Thymus (tissue), 11 donors: ENCODE measurements at regions not wholly inside any gene's neighbourhood (a gene's known extent, or its start where the extent isn't known, plus 50 kb on each side); places are given as distances from the start of the nearest gene placed in this dataset.

ENCODE experiments used
- DNase-seq, 9 donors: peaks; one replicate each; pipeline ENCODE4 v3.0.0-alpha.2; 2013; ENCODE audit warnings: low spot score in 9 of 9, low read depth in 6 of 9, missing footprints in 1 of 9
- H3K27ac ChIP-seq, 2 donors: one replicate each; pipeline ENCODE4 v1.5.1; 2013; ENCODE audit warnings: control low read depth in 1 of 2, low read depth in 1 of 2, low read length in 1 of 2, mild to moderate bottlenecking in 1 of 2, moderate library complexity in 1 of 2
- H3K27me3 ChIP-seq, 2 donors: one replicate each; pipeline ENCODE4 v1.5.1; 2013; ENCODE audit warnings: low read length in 1 of 2; ENCODE audit not compliant: control insufficient read depth in 2 of 2, insufficient read depth in 1 of 2
- H3K36me3 ChIP-seq, 2 donors: one replicate each; pipeline ENCODE4 v1.5.1; 2013; ENCODE audit warnings: low read length in 1 of 2, mild to moderate bottlenecking in 1 of 2, moderate library complexity in 1 of 2; ENCODE audit not compliant: control insufficient read depth in 2 of 2, insufficient read depth in 2 of 2
- H3K4me1 ChIP-seq, 2 donors: one replicate each; pipeline ENCODE4 v1.5.1; 2013; ENCODE audit warnings: low read length in 2 of 2; ENCODE audit not compliant: control insufficient read depth in 2 of 2, insufficient read depth in 2 of 2
- H3K4me3 ChIP-seq, 2 donors: one replicate each; pipeline ENCODE4 v1.5.1; 2013; ENCODE audit warnings: low read length in 2 of 2, control low read depth in 1 of 2, mild to moderate bottlenecking in 1 of 2
- H3K9me3 ChIP-seq, 2 donors: one replicate each; pipeline ENCODE4 v1.5.1; 2013; ENCODE audit warnings: low read length in 1 of 2, mild to moderate bottlenecking in 1 of 2; ENCODE audit not compliant: control insufficient read depth in 2 of 2, insufficient read depth in 1 of 2
- WGBS: extraction: QIAGEN DNeasy Blood & Tissue Kit; methylation state at CpG from one replicate; pipeline ENCODE4 v1.1.7; 2013; 5-methylcytosine and 5-hydroxymethylcytosine counted together
- donor health status: healthy.

- Histone ChIP-seq H3K27me3 (no peaks in the 10 kb centered on the region), H3K4me3 (no peak overlapping the region), H3K9me3 (no peaks in the 10 kb centered on the region), H3K4me1 (no peaks in the 10 kb centered on the region), H3K36me3 (no peaks in the 10 kb centered on the region), H3K27ac (no peak overlapping the region)
- WGBS = 96% methylated on average over 3 of the region's 3 CpGs
- DNase-seq = no peak
Observed at GRCh38 chr7:156419782-156420181, 220.8 kb upstream of the RNF32 start.

- Histone ChIP-seq H3K4me1 (no peaks in the 10 kb centered on the region), H3K9me3 (no peaks in the 10 kb centered on the region), H3K27ac (no peak overlapping the region), H3K27me3 (no peaks in the 10 kb centered on the region), H3K4me3 (no peak overlapping the region), H3K36me3 (no peaks in the 10 kb centered on the region)
- DNase-seq = no peak
- WGBS = 97% methylated on average over 11 of the region's 11 CpGs
Observed at GRCh38 chr7:156402255-156402654, 238.3 kb upstream of the RNF32 start.

DNA sequence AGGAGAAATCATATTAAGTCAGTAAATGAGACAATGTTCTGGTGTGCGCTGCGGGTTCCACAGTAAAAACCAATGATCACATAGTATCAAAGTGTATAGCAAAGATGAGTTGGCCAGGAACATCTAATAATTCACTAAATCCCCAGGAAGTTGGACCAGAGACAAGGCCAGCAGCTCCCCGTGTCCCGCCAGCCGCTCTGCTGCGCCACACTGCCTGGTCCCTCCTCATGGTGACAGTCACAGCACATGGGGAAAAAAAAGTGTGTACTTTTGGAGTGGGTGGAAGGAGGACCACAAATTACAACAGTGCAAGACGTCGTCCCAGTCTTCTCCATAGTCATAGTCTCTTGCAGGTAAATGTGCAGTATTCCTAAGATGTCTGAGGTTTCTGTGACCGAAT lies 239.0 kb upstream of the RNF32 start:
- Histone ChIP-seq H3K4me3 (no peak overlapping the region), H3K9me3 (no peaks in the 10 kb centered on the region), H3K27ac (no peak overlapping the region), H3K36me3 (no peaks in the 10 kb centered on the region), H3K4me1 (no peaks in the 10 kb centered on the region), H3K27me3 (no peaks in the 10 kb centered on the region)
- DNase-seq = no peak
- 95% methylated on average over 9 of the region's 9 CpGs for WGBS

DNA sequence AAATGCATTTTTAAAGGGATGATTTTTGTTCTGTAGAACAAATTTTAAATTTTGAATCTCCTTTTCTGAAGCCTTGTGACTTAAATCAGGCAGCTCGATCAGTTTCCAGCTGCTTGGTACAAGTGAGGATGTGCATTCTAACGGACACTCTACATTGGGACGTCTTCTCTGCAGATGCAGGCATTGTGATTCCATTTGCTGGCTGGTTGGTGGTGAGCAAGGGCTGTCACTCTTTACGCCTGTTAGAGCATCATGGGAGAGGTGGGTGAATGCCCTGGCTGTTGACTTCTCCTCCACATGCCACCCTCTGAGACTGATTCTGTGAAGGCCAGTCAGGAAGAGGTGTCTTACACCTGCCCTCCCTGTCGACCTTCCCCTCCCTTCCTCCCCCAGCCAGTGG lies 240.5 kb upstream of the RNF32 start:
- H3K27ac ChIP-seq = no peak overlapping the region
- H3K9me3 ChIP-seq = no peaks in the 10 kb centered on the region
- H3K4me1 ChIP-seq = no peaks in the 10 kb centered on the region
- no peak for DNase-seq
- no peak overlapping the region for H3K4me3 ChIP-seq
- WGBS = 78% methylated on average over 5 of the region's 5 CpGs
- no peaks in the 10 kb centered on the region for H3K36me3 ChIP-seq
- no peaks in the 10 kb centered on the region for H3K27me3 ChIP-seq

- no peaks in the 10 kb centered on the region for H3K4me1 ChIP-seq
- no peak overlapping the region for H3K27ac ChIP-seq
- H3K36me3 ChIP-seq = no peaks in the 10 kb centered on the region
- DNase-seq = no peak
- WGBS = 87% methylated on average over 19 of the region's 19 CpGs
- H3K27me3 ChIP-seq = no peaks in the 10 kb centered on the region
- H3K4me3 ChIP-seq = no peak overlapping the region
- no peaks in the 10 kb centered on the region for H3K9me3 ChIP-seq
Observed at GRCh38 chr7:156397249-156397648, 243.3 kb upstream of the RNF32 start.

DNA sequence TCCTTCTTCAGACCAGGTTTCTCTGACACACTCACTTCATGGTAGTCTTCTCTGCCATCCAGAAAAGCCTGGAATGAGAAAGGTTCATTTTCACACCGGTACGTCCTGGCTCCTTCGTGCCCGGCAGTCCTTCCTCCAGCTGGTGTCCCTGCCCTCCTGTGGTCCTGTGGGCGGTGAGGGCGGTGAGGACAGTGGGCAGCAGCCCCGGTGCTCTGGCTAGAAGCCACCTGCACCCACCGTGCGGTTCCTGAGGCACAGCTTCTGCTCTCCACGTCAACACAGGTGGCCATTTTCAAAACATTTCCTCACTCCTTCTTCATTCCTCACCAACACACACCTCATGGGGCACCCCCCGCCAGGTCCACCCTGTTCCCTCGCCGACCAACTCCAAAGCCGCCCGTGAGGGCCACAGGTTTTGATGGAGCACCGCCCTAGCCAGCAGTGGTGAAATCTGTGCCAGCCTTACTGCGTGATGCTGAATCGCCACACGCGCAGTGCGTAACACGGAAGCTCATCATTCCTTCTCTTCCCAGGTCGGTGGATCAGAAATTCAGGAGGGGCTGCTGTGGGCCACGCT lies 251.4 kb upstream of the RNF32 start:
- no peak overlapping the region for H3K4me3 ChIP-seq
- 93% methylated on average over 24 of the region's 24 CpGs for WGBS

GRCh38 chr7:156386097-156386496 lies 254.5 kb upstream of the RNF32 start:
- Histone ChIP-seq H3K36me3 (no peaks in the 10 kb centered on the region), H3K4me1 (no peaks in the 10 kb centered on the region), H3K9me3 (no peaks in the 10 kb centered on the region), H3K4me3 (no peak overlapping the region), H3K27me3 (peaks cover 0 to 3% of the 10 kb centered on the region in 2 donors), H3K27ac (no peak overlapping the region)
- 16% methylated on average over 6 of the region's 6 CpGs for WGBS
- DNase-seq = no peak

More for the DNA sequence above, 251.4 kb upstream of the RNF32 start:
- DNase-seq = no peak
- H3K4me1 ChIP-seq = no peaks in the 10 kb centered on the region
- no peak overlapping the region for H3K27ac ChIP-seq
- H3K27me3 ChIP-seq = peaks cover 0 to 3% of the 10 kb centered on the region in 2 donors
- no peaks in the 10 kb centered on the region for H3K9me3 ChIP-seq
- no peaks in the 10 kb centered on the region for H3K36me3 ChIP-seq

DNA sequence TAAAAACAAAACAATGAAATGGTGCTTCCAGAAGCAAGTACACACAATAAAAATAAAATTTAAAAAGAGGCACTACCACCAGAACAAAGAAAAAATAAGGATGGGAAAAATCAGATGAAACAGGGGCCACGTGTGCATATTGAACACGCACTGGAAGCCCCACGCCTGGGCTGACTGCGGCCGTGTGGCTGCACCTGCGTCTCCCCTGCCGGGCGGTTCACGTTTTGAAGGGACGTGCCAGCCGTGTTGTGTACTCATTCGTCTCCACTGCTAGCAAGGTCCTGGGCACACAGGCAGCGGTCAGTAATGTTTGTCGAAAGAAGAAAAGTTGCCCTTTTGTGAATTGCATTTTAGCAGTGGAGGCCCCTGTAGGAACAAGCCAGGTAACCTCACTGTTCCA lies 255.9 kb upstream of the RNF32 start:
- peaks cover 0 to 3% of the 10 kb centered on the region in 2 donors for H3K27me3 ChIP-seq
- H3K4me3 ChIP-seq = no peak overlapping the region
- no peak for DNase-seq
- no peaks in the 10 kb centered on the region for H3K36me3 ChIP-seq
- H3K27ac ChIP-seq = no peak overlapping the region
- H3K9me3 ChIP-seq = no peaks in the 10 kb centered on the region
- no peaks in the 10 kb centered on the region for H3K4me1 ChIP-seq
- WGBS = 94% methylated on average over 14 of the region's 14 CpGs

DNA sequence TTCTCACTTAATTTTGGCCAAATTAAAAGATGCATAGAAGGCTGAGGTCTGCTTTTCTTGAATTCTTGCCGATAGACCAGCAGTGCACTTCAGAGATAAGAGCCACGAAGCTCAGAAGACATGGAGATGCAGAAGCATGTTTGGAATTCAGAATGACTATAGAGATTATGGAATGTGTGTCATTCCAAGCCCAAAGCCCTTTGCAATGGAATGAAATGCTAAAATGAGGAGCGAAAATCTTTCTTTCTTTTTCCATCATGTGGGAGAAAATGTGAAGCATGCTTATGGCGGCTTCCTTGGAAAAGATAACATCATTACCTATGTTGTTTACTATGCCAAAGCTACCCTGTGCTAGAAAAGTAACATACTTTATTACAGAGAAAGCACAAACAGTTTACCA lies 257.0 kb upstream of the RNF32 start:
- H3K4me3 ChIP-seq = no peak overlapping the region
- H3K4me1 ChIP-seq = no peaks in the 10 kb centered on the region
- peaks cover 0 to 3% of the 10 kb centered on the region in 2 donors for H3K27me3 ChIP-seq
- H3K27ac ChIP-seq = no peak overlapping the region
- DNase-seq = no peak
- H3K36me3 ChIP-seq = no peaks in the 10 kb centered on the region
- H3K9me3 ChIP-seq = no peaks in the 10 kb centered on the region
- 81% methylated on average over 4 of the region's 4 CpGs for WGBS

- Histone ChIP-seq H3K36me3 (no peaks in the 10 kb centered on the region), H3K27ac (no peak overlapping the region), H3K9me3 (no peaks in the 10 kb centered on the region), H3K4me3 (no peak overlapping the region), H3K27me3 (no peaks in the 10 kb centered on the region), H3K4me1 (no peaks in the 10 kb centered on the region)
- DNase-seq = no peak
- 64% methylated on average over 4 of the region's 4 CpGs for WGBS
Observed at GRCh38 chr7:156380261-156380660, 260.3 kb upstream of the RNF32 start.
